Endothelial cell of umbilical vein (primary cell): ENCODE measurements at regions not wholly inside any gene's neighbourhood (a gene's known extent, or its start where the extent isn't known, plus 50 kb on each side); places are given as distances from the start of the nearest gene placed in this dataset.

Experiments used
- BruUV-seq: library from RNA; stranded (reverse); fragments of 400-500 nt; replicated peaks from 2 replicates; lab custom pipeline; 2021; lab: Mats Ljungman, UMichigan
- CTCF ChIA-PET: fragments of 300-600, 350-600 bp; sonication (Branson Sonifier 250); formaldehyde crosslinking; loops from one replicate; lab custom pipeline; 2021; ENCODE audit warnings: antibody characterized with exemption, inconsistent platforms; lab: Charles Lee
- POLR2A ChIA-PET: fragments of 300-600, 350-600 bp; sonication (Branson Sonifier 250); formaldehyde crosslinking; loops from one replicate; lab custom pipeline; 2021; ENCODE audit warnings: antibody characterized with exemption, inconsistent platforms; lab: Charles Lee
- DNase-seq: peaks from one replicate; pipeline ENCODE4 v3.0.0-alpha.2; 2011; ENCODE audit warnings: low read depth, low spot score
- FAIRE-seq: peaks from 2 replicates; lab custom pipeline; 2011; peaks lifted over from hg19 to GRCh38; lab: Jason Lieb, UNC
- H2AFZ ChIP-seq: 2 replicates; pipeline ENCODE4 v1.6.0; 2012; ENCODE audit warnings: low read depth, low read length, control low read depth, inconsistent platforms
- H3K27ac ChIP-seq: 2 replicates; pipeline ENCODE4 v1.5.1; 2011; ENCODE audit warnings: low read depth, mild to moderate bottlenecking, control low read depth, low read length, moderate library complexity; ENCODE audit not compliant: insufficient read depth
- H3K27me3 ChIP-seq, 2 experiments: 2 replicates each; pipeline versions ENCODE4 v1.6.0 to v1.6.1; 2011; ENCODE audit warnings: low read length in 2 of 2, mixed read lengths in 1 of 2; ENCODE audit not compliant: control insufficient read depth in 2 of 2, insufficient read depth in 2 of 2
- H3K36me3 ChIP-seq, 2 experiments: 2 replicates in 1 of 2; 3 replicates in 1 of 2; pipeline ENCODE4 v1.5.1; 2011; ENCODE audit warnings: low read length in 2 of 2, mild to moderate bottlenecking in 1 of 2, moderate library complexity in 1 of 2; ENCODE audit not compliant: control insufficient read depth in 2 of 2, insufficient read depth in 2 of 2; ENCODE audit errors: extremely low read depth in 1 of 2
- H3K4me1 ChIP-seq: 3 replicates; pipeline ENCODE4 v1.5.1; 2011; ENCODE audit warnings: mild to moderate bottlenecking, low read length; ENCODE audit not compliant: control insufficient read depth, insufficient read depth; ENCODE audit errors: extremely low read depth
- H3K4me2 ChIP-seq: 2 replicates; pipeline ENCODE4 v1.6.1; 2011; ENCODE audit warnings: low read length, control low read depth, mixed read lengths; ENCODE audit not compliant: insufficient read depth
- H3K4me3 ChIP-seq, 3 experiments: fragments of 200-600 bp in 1 of 3; sonication (generic), shearing (Covaris generic) in 1 of 3; replicated peaks in 1 of 3; 2 replicates each; pipeline ENCODE4 v1.5.1; 2011 to 2016; ENCODE audit warnings: control low read depth in 3 of 3, low read length in 3 of 3, mild to moderate bottlenecking in 2 of 3, inconsistent platforms in 1 of 3, low read depth in 1 of 3, moderate library complexity in 1 of 3; ENCODE audit not compliant: insufficient read depth in 1 of 3
- H3K79me2 ChIP-seq: 2 replicates; pipeline ENCODE4 v1.6.0; 2012; ENCODE audit warnings: low read length, inconsistent platforms; ENCODE audit not compliant: control insufficient read depth, insufficient read depth
- H3K9ac ChIP-seq: replicated peaks from 2 replicates; pipeline ENCODE3; 2011; ENCODE audit warnings: low read length, control low read depth; ENCODE audit not compliant: insufficient read depth; ENCODE audit errors: extremely low read depth
- H3K9me1 ChIP-seq: replicated peaks from 3 replicates; pipeline ENCODE4 v1.6.0; 2011; ENCODE audit warnings: mild to moderate bottlenecking, low read length; ENCODE audit not compliant: control insufficient read depth, insufficient read depth; ENCODE audit errors: extremely low read depth
- H3K9me3 ChIP-seq: replicated peaks from 2 replicates; pipeline ENCODE4 v1.5.1; 2012; ENCODE audit warnings: low read length, inconsistent platforms; ENCODE audit not compliant: control insufficient read depth, insufficient read depth
- H4K20me1 ChIP-seq: replicated peaks from 2 replicates; pipeline ENCODE3; 2011; ENCODE audit warnings: mild to moderate bottlenecking, low read length; ENCODE audit not compliant: control insufficient read depth, insufficient read depth; ENCODE audit errors: extremely low read depth
- EZH2 ChIP-seq: IDR thresholded peaks from 2 replicates; pipeline ENCODE4 v1.6.1; 2012; ENCODE audit warnings: borderline replicate concordance, low read depth, mild to moderate bottlenecking, moderate library complexity, low read length, inconsistent platforms; ENCODE audit not compliant: severe bottlenecking
- FOS ChIP-seq: IDR thresholded peaks from 2 replicates; pipeline ENCODE4 v1.6.1; 2011; ENCODE audit warnings: mild to moderate bottlenecking, low read length, moderate library complexity, borderline replicate concordance; ENCODE audit not compliant: insufficient read depth
- GATA2 ChIP-seq: IDR thresholded peaks from 2 replicates; pipeline ENCODE4 v1.7.0; 2011; ENCODE audit warnings: low read depth, mild to moderate bottlenecking, moderate library complexity, mixed read lengths, low read length; ENCODE audit not compliant: insufficient read length, insufficient read depth
- JUN ChIP-seq: IDR thresholded peaks from 2 replicates; pipeline ENCODE4 v1.6.1; 2011; ENCODE audit warnings: borderline replicate concordance, low read depth; ENCODE audit not compliant: insufficient read length, insufficient read depth
- MYC ChIP-seq: IDR thresholded peaks from one replicate; pipeline ENCODE4 v1.6.1; 2011; ENCODE audit warnings: mild to moderate bottlenecking, low read depth, low read length
- POLR2A ChIP-seq: IDR thresholded peaks from 2 replicates; pipeline ENCODE4 v1.6.1; 2012; ENCODE audit warnings: low read depth, mild to moderate bottlenecking, control low read depth, low read length
- POLR2AphosphoS5 ChIP-seq: IDR thresholded peaks from 2 replicates; pipeline ENCODE4 v1.6.1; 2012; ENCODE audit warnings: low read depth, mild to moderate bottlenecking, control low read depth, low read length, moderate library complexity; ENCODE audit not compliant: insufficient read depth
- dilution Hi-C: fragments of 300-500 bp; cut with MboI; formaldehyde crosslinking; loops from one replicate; pipeline ENCODE4 v1.15.0; 2019; ENCODE audit warnings: low sequenced_read_pairs; ENCODE audit not compliant: extremely low pct_ligation_motif_present
- intact Hi-C: fragments of 100-400 bp; cut with micrococcal nuclease; formaldehyde crosslinking; loops from one replicate; pipeline ENCODE4 v1.10.0; 2022
- TF ChIP-seq, protein P1 (sequence below), 2 donors: IDR thresholded peaks; 1 replicate in 1 of 2; 2 replicates in 1 of 2; pipeline ENCODE4 v1.5.1; 2011; ENCODE audit warnings: low read length in 2 of 2, mild to moderate bottlenecking in 2 of 2, moderate library complexity in 2 of 2, control low read depth in 1 of 2, inconsistent platforms in 1 of 2, low read depth in 1 of 2; ENCODE audit not compliant: insufficient read depth in 1 of 2; ENCODE audit errors: extremely low read depth in 1 of 2
- TF ChIP-seq, protein P2 (sequence below): IDR thresholded peaks from 2 replicates; pipeline ENCODE4 v1.6.1; 2011; ENCODE audit not compliant: insufficient read depth, insufficient read length

DNA sequence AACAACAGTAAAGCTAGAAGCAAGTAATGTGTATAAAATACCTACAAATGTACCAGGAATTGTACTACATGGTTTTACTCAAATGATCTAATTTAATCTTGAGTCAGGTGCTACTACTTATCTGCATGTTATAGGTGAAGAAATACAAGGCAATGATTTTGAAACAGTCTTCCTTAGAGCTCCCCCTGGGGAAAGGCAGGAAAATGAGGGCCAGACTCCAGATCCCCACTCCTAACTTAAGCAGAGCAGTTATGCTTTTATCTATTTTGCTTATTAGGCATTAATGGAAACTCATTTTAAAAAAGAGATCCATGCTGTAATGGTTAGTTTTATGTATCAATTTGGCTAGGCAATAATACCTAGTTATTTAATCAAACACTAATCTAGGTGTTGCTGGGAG is 109.3 kb upstream of the CPSF6 start:
- no peaks in the 10 kb centered on the region for H3K4me1 ChIP-seq
- intact Hi-C loops, result no loop called here
- CTCF ChIA-PET, result no interaction called here

GRCh38 chr12:69131077-69131476 is 108.3 kb upstream of the CPSF6 start:
- peaks cover 0 to 2% of the 10 kb centered on the region in 2 experiments for H3K27me3 ChIP-seq
- no peaks in the 10 kb centered on the region for H3K79me2 ChIP-seq
- no peak overlapping the region for H3K9ac ChIP-seq
- no peaks in the 10 kb centered on the region for H3K4me1 ChIP-seq
- no peak for FAIRE-seq
- ChIA-PET POLR2A (no interaction called here), CTCF (no interaction called here)
- dilution Hi-C loops (no loop called here), intact Hi-C loops (no loop called here)
- BruUV-seq, result no TSS peak
- no peaks in the 10 kb centered on the region for H3K36me3 ChIP-seq
- H4K20me1 ChIP-seq, result no peaks in the 10 kb centered on the region
- TF ChIP-seq, protein P1, sequence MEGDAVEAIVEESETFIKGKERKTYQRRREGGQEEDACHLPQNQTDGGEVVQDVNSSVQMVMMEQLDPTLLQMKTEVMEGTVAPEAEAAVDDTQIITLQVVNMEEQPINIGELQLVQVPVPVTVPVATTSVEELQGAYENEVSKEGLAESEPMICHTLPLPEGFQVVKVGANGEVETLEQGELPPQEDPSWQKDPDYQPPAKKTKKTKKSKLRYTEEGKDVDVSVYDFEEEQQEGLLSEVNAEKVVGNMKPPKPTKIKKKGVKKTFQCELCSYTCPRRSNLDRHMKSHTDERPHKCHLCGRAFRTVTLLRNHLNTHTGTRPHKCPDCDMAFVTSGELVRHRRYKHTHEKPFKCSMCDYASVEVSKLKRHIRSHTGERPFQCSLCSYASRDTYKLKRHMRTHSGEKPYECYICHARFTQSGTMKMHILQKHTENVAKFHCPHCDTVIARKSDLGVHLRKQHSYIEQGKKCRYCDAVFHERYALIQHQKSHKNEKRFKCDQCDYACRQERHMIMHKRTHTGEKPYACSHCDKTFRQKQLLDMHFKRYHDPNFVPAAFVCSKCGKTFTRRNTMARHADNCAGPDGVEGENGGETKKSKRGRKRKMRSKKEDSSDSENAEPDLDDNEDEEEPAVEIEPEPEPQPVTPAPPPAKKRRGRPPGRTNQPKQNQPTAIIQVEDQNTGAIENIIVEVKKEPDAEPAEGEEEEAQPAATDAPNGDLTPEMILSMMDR (IDR thresholded peaks at IDR 0.05; ENCODE audit: extremely low read depth in 1 of 2, insufficient read depth in 1 of 2, low read depth in 1 of 2, low read length in 2 of 2), result no peak
- TF ChIP-seq EZH2, result no peak
- no peak for TF ChIP-seq FOS
- TF ChIP-seq MYC, result no peak
- no peak for TF ChIP-seq POLR2AphosphoS5
- no peak for TF ChIP-seq POLR2A
- no peak for TF ChIP-seq GATA2
- TF ChIP-seq, protein P2, sequence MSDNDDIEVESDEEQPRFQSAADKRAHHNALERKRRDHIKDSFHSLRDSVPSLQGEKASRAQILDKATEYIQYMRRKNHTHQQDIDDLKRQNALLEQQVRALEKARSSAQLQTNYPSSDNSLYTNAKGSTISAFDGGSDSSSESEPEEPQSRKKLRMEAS, result no peak
- DNase-seq, result no peak
- H3K27ac ChIP-seq, result no peak overlapping the region
- no peak overlapping the region for H2AFZ ChIP-seq
- no peak overlapping the region for H3K4me2 ChIP-seq
- H3K9me3 ChIP-seq, result no peaks in the 10 kb centered on the region
- H3K9me1 ChIP-seq, result no peaks in the 10 kb centered on the region
- no peak overlapping the region for H3K4me3 ChIP-seq

More for the DNA sequence above, 109.3 kb upstream of the CPSF6 start:
- FAIRE-seq (no peak), DNase-seq (no peak)
- dilution Hi-C loops, result no loop called here
- Histone ChIP-seq H3K9me1 (no peaks in the 10 kb centered on the region), H3K36me3 (no peaks in the 10 kb centered on the region), H3K79me2 (no peaks in the 10 kb centered on the region), H3K27ac (no peak overlapping the region), H4K20me1 (no peaks in the 10 kb centered on the region), H3K27me3 (peaks cover 0 to 2% of the 10 kb centered on the region in 2 experiments), H2AFZ (no peak overlapping the region), H3K9ac (no peak overlapping the region), H3K9me3 (no peaks in the 10 kb centered on the region), H3K4me2 (no peak overlapping the region), H3K4me3 (no peak overlapping the region)
- TF ChIP-seq, protein P1 (IDR thresholded peaks at IDR 0.05; ENCODE audit: extremely low read depth in 1 of 2, insufficient read depth in 1 of 2, low read depth in 1 of 2, low read length in 2 of 2), result no peak
- no peak for TF ChIP-seq POLR2AphosphoS5
- no peak for TF ChIP-seq POLR2A
- TF ChIP-seq EZH2, result no peak
- no peak for TF ChIP-seq FOS
- no peak for TF ChIP-seq JUN
- no TSS peak for BruUV-seq
- POLR2A ChIA-PET, result no interaction called here
